B cell (primary cell): ENCODE measurements at regions not wholly inside any gene's neighbourhood (a gene's known extent, or its start where the extent isn't known, plus 50 kb on each side); places are given as distances from the start of the nearest gene placed in this dataset.

Experiments
- ATAC-seq: fragments of 200-7000 bp; cut with Tn5 transposase; one replicate; pipeline ENCODE4 v1.10.0; 2021; ENCODE audit warnings: low read depth, mild to moderate bottlenecking, moderate number of reproducible peaks, moderate library complexity
- CTCF ChIA-PET: fragments of 350-600 bp; sonication (Branson Sonifier 250); formaldehyde crosslinking; loops from one replicate; lab custom pipeline; 2021; ENCODE audit warnings: antibody characterized with exemption, inconsistent platforms; lab: Charles Lee
- POLR2A ChIA-PET: fragments of 350-600 bp; sonication (Branson Sonifier 250); formaldehyde crosslinking; loops from one replicate; lab custom pipeline; 2021; ENCODE audit warnings: antibody characterized with exemption; lab: Charles Lee
- DNase-seq: peaks from one replicate; pipeline ENCODE4 v3.0.0; 2013
- H2AFZ ChIP-seq: 2 replicates; pipeline ENCODE4 v1.6.1; 2012; ENCODE audit warnings: mild to moderate bottlenecking, low read depth, low read length; ENCODE audit not compliant: insufficient read depth, poor library complexity, severe bottlenecking
- H3K27ac ChIP-seq, 2 donors: 1 replicate in 1 of 2; 2 replicates in 1 of 2; pipeline ENCODE4 v1.5.1; 2012 to 2013; ENCODE audit warnings: low read length in 2 of 2, mild to moderate bottlenecking in 2 of 2, moderate library complexity in 1 of 2
- H3K27me3 ChIP-seq, 4 experiments: fragments of 200-600 bp in 1 of 4; sonication (generic) in 1 of 4; replicated peaks in 1 of 4; 1 replicate in 2 of 4; 2 replicates in 2 of 4; pipeline versions ENCODE4 v1.6.1 to v1.7.0; 2013 to 2016; ENCODE audit warnings: low read length in 3 of 4, mild to moderate bottlenecking in 2 of 4, mixed read lengths in 1 of 4, moderate library complexity in 1 of 4; ENCODE audit not compliant: insufficient read depth in 4 of 4, control insufficient read depth in 3 of 4; ENCODE audit errors: control extremely low read depth in 1 of 4
- H3K36me3 ChIP-seq, 2 experiments: replicated peaks in 1 of 2; 1 replicate in 1 of 2; 2 replicates in 1 of 2; pipeline versions ENCODE4 v1.6.1 to v1.7.1; 2013; ENCODE audit warnings: low read length in 1 of 2; ENCODE audit not compliant: insufficient read depth in 2 of 2, control insufficient read depth in 1 of 2; ENCODE audit errors: control extremely low read depth in 1 of 2, extremely low read depth in 1 of 2
- H3K4me1 ChIP-seq, 2 donors: fragments of 200-600 bp in 1 of 2; sonication (generic) in 1 of 2; 1 replicate in 1 of 2; 2 replicates in 1 of 2; pipeline versions ENCODE4 v1.5.1 to v1.6.1; 2013 to 2017; ENCODE audit warnings: low read length in 2 of 2; ENCODE audit not compliant: control insufficient read depth in 2 of 2, insufficient read depth in 2 of 2
- H3K4me2 ChIP-seq: replicated peaks from 2 replicates; pipeline ENCODE3; 2012; ENCODE audit warnings: mild to moderate bottlenecking, low read depth, low read length; ENCODE audit not compliant: poor library complexity, severe bottlenecking
- H3K4me3 ChIP-seq, 5 experiments: fragments of 200-600 bp in 1 of 5; sonication (generic) in 1 of 5; 1 replicate in 3 of 5; 2 replicates in 2 of 5; pipeline versions ENCODE4 v1.5.1 to v1.7.0; 2011 to 2016; ENCODE audit warnings: low read length in 4 of 5, mild to moderate bottlenecking in 4 of 5, low read depth in 2 of 5, control low read depth in 1 of 5, moderate library complexity in 1 of 5; ENCODE audit not compliant: insufficient read depth in 1 of 5; ENCODE audit errors: control extremely low read depth in 1 of 5, extremely low read depth in 1 of 5
- H3K79me2 ChIP-seq: fragments of 200-600 bp; sonication (generic); one replicate; pipeline ENCODE4 v1.6.0; 2016; ENCODE audit warnings: low read length; ENCODE audit not compliant: control insufficient read depth, insufficient read depth
- H3K9ac ChIP-seq: fragments of 200-600 bp; sonication (generic); 2 replicates; pipeline ENCODE4 v1.6.1; 2017; ENCODE audit warnings: mild to moderate bottlenecking, low read length, moderate library complexity
- H3K9me3 ChIP-seq, 3 donors: one replicate each; pipeline versions ENCODE4 v1.6.1 to v1.7.1; 2013; ENCODE audit warnings: low read length in 2 of 3; ENCODE audit not compliant: control insufficient read depth in 2 of 3, insufficient read depth in 1 of 3; ENCODE audit errors: control extremely low read depth in 1 of 3
- H4K20me1 ChIP-seq: 2 replicates; pipeline ENCODE4 v1.6.0; 2012; ENCODE audit warnings: mild to moderate bottlenecking, low read length; ENCODE audit not compliant: insufficient read depth, control insufficient read depth, poor library complexity, severe bottlenecking
- H3K27ac Mint-ChIP-seq: one replicate; pipeline ENCODE4 v1.8.0; 2021; ENCODE audit warnings: mixed read lengths
- H3K27me3 Mint-ChIP-seq: one replicate; pipeline ENCODE4 v1.8.0; 2021; ENCODE audit warnings: mixed read lengths
- H3K4me1 Mint-ChIP-seq: one replicate; pipeline ENCODE4 v1.8.0; 2021; ENCODE audit warnings: mixed read lengths
- H3K4me3 Mint-ChIP-seq: one replicate; pipeline ENCODE4 v1.8.0; 2021; ENCODE audit warnings: mixed read lengths
- H3K9me3 Mint-ChIP-seq: one replicate; pipeline ENCODE4 v1.8.0; 2022; ENCODE audit warnings: mixed read lengths; ENCODE audit not compliant: insufficient read depth
- CTCF ChIP-seq: fragments of 200-600 bp; IDR thresholded peaks from one replicate; pipeline ENCODE4 v1.8.0; 2022; ENCODE audit warnings: antibody characterized with exemption, mild to moderate bottlenecking
- EZH2 ChIP-seq: IDR thresholded peaks from 2 replicates; pipeline ENCODE4 v1.6.1; 2012; ENCODE audit warnings: borderline replicate concordance, low read depth, mild to moderate bottlenecking, moderate library complexity, low read length; ENCODE audit not compliant: insufficient read depth, poor library complexity, severe bottlenecking
- WGBS: methylation state at CpG from one replicate; pipeline ENCODE4 v1.1.5; 2013; ENCODE audit warnings: missing lambda C conversion rate; ENCODE audit not compliant: insufficient coverage; 5-methylcytosine and 5-hydroxymethylcytosine counted together
- intact Hi-C: fragments of 100-400 bp; cut with micrococcal nuclease; formaldehyde crosslinking; loops from one replicate; pipeline ENCODE4 v1.10.0; 2022

- no peak overlapping the region for H3K27ac Mint-ChIP-seq
Observed at GRCh38 chr17:10920558-10921108, 82.7 kb upstream of the PIRT start.

GRCh38 chr17:10907370-10907769 lies 69.5 kb upstream of the PIRT start:
- WGBS, result 93% methylated on average over 2 of the region's 7 CpGs
- ChIA-PET POLR2A (no interaction called here), CTCF (no interaction called here)
- Mint-ChIP-seq H3K4me1 (no peaks in the 10 kb centered on the region), H3K4me3 (no peak overlapping the region), H3K9me3 (peaks cover 2% of the 10 kb centered on the region), H3K27me3 (no peaks in the 10 kb centered on the region), H3K27ac (no peak overlapping the region)
- Histone ChIP-seq H3K36me3 (no peaks in the 10 kb centered on the region), H3K79me2 (no peaks in the 10 kb centered on the region), H3K27me3 (no peaks in the 10 kb centered on the region), H3K4me1 (no peaks in the 10 kb centered on the region), H2AFZ (no peak overlapping the region), H3K9ac (no peak overlapping the region), H3K4me2 (no peak overlapping the region), H3K4me3 (no peak overlapping the region), H3K27ac (no peak overlapping the region), H4K20me1 (no peaks in the 10 kb centered on the region), H3K9me3 (peaks cover 2 to 4% (median 4%) of the 10 kb centered on the region in 3 donors)
- no peak for ATAC-seq
- no peak for TF ChIP-seq CTCF
- no peak for TF ChIP-seq EZH2
- intact Hi-C loops, result no loop called here
- no peak for DNase-seq

More at GRCh38 chr17:10920558-10921108, 82.7 kb upstream of the PIRT start:
- no peaks in the 10 kb centered on the region for H4K20me1 ChIP-seq
- peaks cover 3% of the 10 kb centered on the region for H3K27me3 Mint-ChIP-seq
- TF ChIP-seq EZH2, result no peak
- TF ChIP-seq CTCF, result no peak
- H3K4me3 ChIP-seq, result no peak overlapping the region
- intact Hi-C loops, result no loop called here
- H3K79me2 ChIP-seq, result no peaks in the 10 kb centered on the region
- POLR2A ChIA-PET, result no interaction called here
- WGBS, result no CpG with 5 or more reads among the region's 5 CpGs
- no peak overlapping the region for H3K9ac ChIP-seq
- H3K27ac ChIP-seq, result no peak overlapping the region
- ATAC-seq (no peak), DNase-seq (no peak)
- H3K4me3 Mint-ChIP-seq, result no peak overlapping the region
- H2AFZ ChIP-seq, result no peak overlapping the region
- H3K4me1 Mint-ChIP-seq, result no peaks in the 10 kb centered on the region
- H3K4me2 ChIP-seq, result no peak overlapping the region
- no peaks in the 10 kb centered on the region for H3K9me3 ChIP-seq
- no peaks in the 10 kb centered on the region for H3K4me1 ChIP-seq
- no peaks in the 10 kb centered on the region for H3K36me3 ChIP-seq
- peaks cover 3% of the 10 kb centered on the region for H3K9me3 Mint-ChIP-seq
- H3K27me3 ChIP-seq, result no peaks in the 10 kb centered on the region
- CTCF ChIA-PET, result no interaction called here
